Epithelial cell of esophagus (primary cell): ENCODE measurements at regions not wholly inside any gene's neighbourhood (a gene's known extent, or its start where the extent isn't known, plus 50 kb on each side); places are given as distances from the start of the nearest gene placed in this dataset.
A peak's percentile ranks its signal among the peaks of the same experiment; 100 is the strongest.

ENCODE experiments used
- DNase-seq: peaks from one replicate; pipeline ENCODE4 v3.0.0; 2010; ENCODE audit warnings: low read depth
- H3K4me3 ChIP-seq: 2 replicates; pipeline ENCODE4 v1.5.1; 2011; ENCODE audit warnings: mild to moderate bottlenecking, low read length, control low read depth
- CTCF ChIP-seq: IDR thresholded peaks from 2 replicates; pipeline ENCODE4 v1.5.1; 2011; ENCODE audit warnings: low read depth, mild to moderate bottlenecking, low read length, control low read depth, inconsistent platforms; ENCODE audit not compliant: insufficient read depth; ENCODE audit errors: missing control alignments

GRCh38 chr3:124119056-124119716 lies 127.3 kb upstream of the ROPN1 start:
- peak; percentile 58 for DNase-seq
- H3K4me3 ChIP-seq, result no peak overlapping the region

DNA sequence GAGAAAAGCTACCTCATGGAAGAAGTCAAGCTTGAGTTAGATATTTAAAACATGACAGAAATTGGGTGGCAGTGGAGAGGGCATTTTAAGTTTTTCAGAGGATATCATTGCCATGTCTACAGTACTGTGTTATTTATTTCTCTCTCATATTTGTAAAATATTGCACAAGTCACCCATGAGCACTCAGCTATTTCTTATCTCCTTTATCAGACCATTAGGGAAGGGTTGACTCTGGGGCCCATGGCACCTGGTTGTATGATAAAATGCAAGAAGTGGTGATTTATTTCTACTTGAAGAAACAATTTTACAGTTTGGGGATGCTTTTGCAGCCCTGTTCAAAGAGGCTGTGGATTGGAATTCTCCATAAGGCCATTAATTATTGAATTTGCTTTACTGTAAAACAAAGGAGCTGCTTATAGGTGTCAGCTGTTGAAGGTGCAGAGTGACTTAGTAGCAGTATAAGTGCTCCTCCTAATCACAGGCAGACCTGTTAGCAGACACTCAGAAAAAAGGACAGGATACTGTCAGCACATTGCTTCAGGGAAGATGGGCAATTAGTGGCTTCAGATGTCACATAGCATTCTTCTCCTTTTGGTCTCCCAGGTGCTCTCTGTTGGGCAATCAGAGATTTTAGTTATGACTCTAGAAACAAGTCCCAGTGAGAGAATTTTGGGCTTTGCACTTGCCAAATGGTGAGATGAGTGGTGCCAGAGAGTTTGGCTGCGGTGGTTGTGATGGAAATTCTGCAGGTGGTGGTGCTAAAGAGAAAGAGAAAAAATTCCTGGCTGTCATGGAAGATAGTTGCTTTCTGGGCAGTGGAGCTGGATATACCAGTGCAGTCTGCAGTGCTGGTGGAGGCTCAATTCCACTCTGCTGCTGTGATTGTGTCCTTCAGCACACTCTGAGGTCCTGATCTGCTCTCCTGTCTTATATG lies 129.7 kb upstream of the ROPN1 start:
- no peak for DNase-seq
- TF ChIP-seq CTCF, result no peak
- H3K4me3 ChIP-seq, result no peak overlapping the region

More at GRCh38 chr3:124119056-124119716, 127.3 kb upstream of the ROPN1 start:
- TF ChIP-seq CTCF, result no peak

GRCh38 chr3:124125315-124125714 lies 133.4 kb upstream of the ROPN1 start:
- no peak for TF ChIP-seq CTCF
- no peak overlapping the region for H3K4me3 ChIP-seq
- no peak for DNase-seq

GRCh38 chr3:124126436-124127023 lies 134.6 kb upstream of the ROPN1 start:
- DNase-seq, result no peak
- H3K4me3 ChIP-seq, result no peak overlapping the region
- no peak for TF ChIP-seq CTCF

GRCh38 chr3:124131158-124131557 lies 139.2 kb upstream of the ROPN1 start:
- TF ChIP-seq CTCF, result no peak
- DNase-seq, result no peak

DNA sequence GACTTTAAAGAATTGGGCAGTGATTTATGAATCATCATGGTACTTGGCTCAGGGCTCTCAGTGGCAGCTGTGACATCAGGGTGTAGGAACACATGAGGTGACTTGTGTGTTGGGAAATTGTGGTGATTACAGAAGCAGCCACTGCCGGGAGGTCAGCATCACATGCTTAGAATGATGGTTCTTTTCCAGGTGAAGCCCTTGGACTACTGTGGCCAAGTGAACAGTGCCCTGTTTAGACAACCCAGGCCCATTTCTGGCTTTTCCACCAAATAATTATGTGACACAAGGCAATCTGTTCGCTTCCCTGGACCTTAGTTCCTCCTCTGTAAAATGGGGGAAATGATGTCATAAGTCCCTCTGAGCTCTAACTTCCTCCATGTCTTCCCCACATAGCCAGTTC lies 139.7 kb upstream of the ROPN1 start:
- DNase-seq, result peak; percentile 9
- TF ChIP-seq CTCF, result no peak
- no peak overlapping the region for H3K4me3 ChIP-seq

More at GRCh38 chr3:124131158-124131557, 139.2 kb upstream of the ROPN1 start:
- no peak overlapping the region for H3K4me3 ChIP-seq
